ENCODE measurements at regions not wholly inside any gene's neighbourhood (a gene's known extent, or its start where the extent isn't known, plus 50 kb on each side); places are given as distances from the start of the nearest gene placed in this dataset.

GRCh38 chrX:45980726-45981125 lies 564.5 kb downstream of the ZNF674 start:
- H3K4me2 ChIP-seq (ENCODE audit: low read length), result no peak overlapping the region
- H3K36me3 ChIP-seq (ENCODE audit: insufficient read depth, low read length), result no peaks in the 10 kb centered on the region
- no peak overlapping the region for H3K4me3 ChIP-seq (ENCODE audit: low read depth, low read length, poor library complexity, severe bottlenecking)
- no peaks in the 10 kb centered on the region for H3K79me2 ChIP-seq (ENCODE audit: insufficient read depth, low read length)
- TF ChIP-seq CTCF (IDR thresholded peaks at IDR 0.05; ENCODE audit: low read length), result no peak
- TF ChIP-seq EZH2 (IDR thresholded peaks at IDR 0.05; ENCODE audit: borderline replicate concordance, low read length), result no peak
- no peak overlapping the region for H3K9ac ChIP-seq (ENCODE audit: low read length)
- no peaks in the 10 kb centered on the region for H3K4me1 ChIP-seq (ENCODE audit: insufficient read depth, low read length, severe bottlenecking)
- no peaks in the 10 kb centered on the region for H4K20me1 ChIP-seq (ENCODE audit: insufficient read depth, low read length)
- no peak overlapping the region for H3K27ac ChIP-seq (ENCODE audit: low read depth, low read length, poor library complexity, severe bottlenecking)
- H2AFZ ChIP-seq (ENCODE audit: low read length), result no peak overlapping the region
- no peaks in the 10 kb centered on the region for H3F3A ChIP-seq (ENCODE audit: insufficient read depth, low read length)
- no peaks in the 10 kb centered on the region for H3K9me3 ChIP-seq (ENCODE audit: low read length)
- no peaks in the 10 kb centered on the region for H3K9me2 ChIP-seq (ENCODE audit: low read depth, low read length)
- no peaks in the 10 kb centered on the region for H3K27me3 ChIP-seq (ENCODE audit: insufficient read depth, low read length)

- H3K9me2 ChIP-seq (ENCODE audit: low read depth, low read length), result no peaks in the 10 kb centered on the region
- H4K20me1 ChIP-seq (ENCODE audit: insufficient read depth, low read length), result no peaks in the 10 kb centered on the region
- H3K79me2 ChIP-seq (ENCODE audit: insufficient read depth, low read length), result no peaks in the 10 kb centered on the region
- no peak overlapping the region for H3K4me3 ChIP-seq (ENCODE audit: low read depth, low read length, poor library complexity, severe bottlenecking)
- no peak overlapping the region for H3K9ac ChIP-seq (ENCODE audit: low read length)
- no peaks in the 10 kb centered on the region for H3K9me3 ChIP-seq (ENCODE audit: low read length)
- H3K27ac ChIP-seq (ENCODE audit: low read depth, low read length, poor library complexity, severe bottlenecking), result no peak overlapping the region
- H3K4me2 ChIP-seq (ENCODE audit: low read length), result no peak overlapping the region
- H2AFZ ChIP-seq (ENCODE audit: low read length), result no peak overlapping the region
- no peaks in the 10 kb centered on the region for H3K27me3 ChIP-seq (ENCODE audit: insufficient read depth, low read length)
- no peaks in the 10 kb centered on the region for H3K4me1 ChIP-seq (ENCODE audit: insufficient read depth, low read length, severe bottlenecking)
- TF ChIP-seq EZH2 (IDR thresholded peaks at IDR 0.05; ENCODE audit: borderline replicate concordance, low read length) (no peak), CTCF (IDR thresholded peaks at IDR 0.05; ENCODE audit: low read length) (no peak)
- H3K36me3 ChIP-seq (ENCODE audit: insufficient read depth, low read length), result no peaks in the 10 kb centered on the region
- H3F3A ChIP-seq (ENCODE audit: insufficient read depth, low read length), result no peaks in the 10 kb centered on the region
Measured at GRCh38 chrX:45975633-45976032, 569.6 kb downstream of the ZNF674 start.

DNA sequence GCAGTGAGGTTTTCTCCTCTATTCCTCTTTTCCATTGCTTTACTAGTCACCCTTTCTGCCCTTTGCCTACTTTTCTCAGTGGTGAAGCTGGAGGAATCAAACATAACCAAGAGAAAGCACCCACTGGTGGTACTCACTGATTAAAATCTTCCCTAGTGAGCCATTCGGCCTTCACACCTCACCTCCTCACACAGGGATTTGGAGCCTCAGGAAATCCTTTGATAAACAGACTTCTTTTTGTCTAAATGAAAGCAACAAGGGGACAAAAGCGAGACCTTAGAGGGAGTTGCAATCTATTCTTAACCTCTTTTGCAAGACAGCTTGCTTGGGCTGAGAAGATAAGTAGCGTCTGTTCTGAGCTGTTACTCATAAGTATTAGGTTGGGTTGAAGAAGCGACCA lies 572.6 kb downstream of the ZNF674 start:
- Histone ChIP-seq H2AFZ (ENCODE audit: low read length) (no peak overlapping the region), H3K79me2 (ENCODE audit: insufficient read depth, low read length) (no peaks in the 10 kb centered on the region), H3K4me1 (ENCODE audit: insufficient read depth, low read length, severe bottlenecking) (no peaks in the 10 kb centered on the region), H3K27ac (ENCODE audit: low read depth, low read length, poor library complexity, severe bottlenecking) (no peak overlapping the region), H3K4me3 (ENCODE audit: low read depth, low read length, poor library complexity, severe bottlenecking) (no peak overlapping the region), H3F3A (ENCODE audit: insufficient read depth, low read length) (no peaks in the 10 kb centered on the region), H4K20me1 (ENCODE audit: insufficient read depth, low read length) (no peaks in the 10 kb centered on the region), H3K9ac (ENCODE audit: low read length) (no peak overlapping the region), H3K27me3 (ENCODE audit: insufficient read depth, low read length) (no peaks in the 10 kb centered on the region), H3K36me3 (ENCODE audit: insufficient read depth, low read length) (no peaks in the 10 kb centered on the region), H3K4me2 (ENCODE audit: low read length) (no peak overlapping the region), H3K9me3 (ENCODE audit: low read length) (no peaks in the 10 kb centered on the region), H3K9me2 (ENCODE audit: low read depth, low read length) (no peaks in the 10 kb centered on the region)
- TF ChIP-seq CTCF (IDR thresholded peaks at IDR 0.05; ENCODE audit: low read length) (no peak), EZH2 (IDR thresholded peaks at IDR 0.05; ENCODE audit: borderline replicate concordance, low read length) (no peak)

All from OCI-LY1 (cell line).